Esophagus muscularis mucosa (tissue), 4 donors: ENCODE measurements at regions not wholly inside any gene's neighbourhood (a gene's known extent, or its start where the extent isn't known, plus 50 kb on each side); places are given as distances from the start of the nearest gene placed in this dataset.

Experiments used
- DNase-seq: peaks from one replicate; pipeline ENCODE4 v3.0.0-alpha.2; 2017; ENCODE audit errors: extremely low spot score
- H3K27ac ChIP-seq, 4 donors: fragments of 200-600 bp; sonication (generic); replicated peaks in 1 of 4; 1 replicate in 3 of 4; 2 replicates in 1 of 4; pipeline ENCODE4 v1.5.1; 2016 to 2019; ENCODE audit warnings: mild to moderate bottlenecking in 1 of 4
- H3K27me3 ChIP-seq, 4 donors: fragments of 200-600 bp; sonication (generic); one replicate each; pipeline versions ENCODE4 v1.5.1 to v1.6.0; 2016 to 2019
- H3K36me3 ChIP-seq, 4 donors: fragments of 200-600 bp; sonication (generic); one replicate each; pipeline ENCODE4 v1.5.1; 2016 to 2019
- H3K4me1 ChIP-seq, 4 donors: fragments of 200-600 bp; sonication (generic); one replicate each; pipeline ENCODE4 v1.5.1; 2016 to 2019
- H3K4me3 ChIP-seq, 4 donors: fragments of 200-600 bp; sonication (generic); 1 replicate in 2 of 4; 2 replicates in 2 of 4; pipeline ENCODE4 v1.5.1; 2016 to 2019; ENCODE audit warnings: mild to moderate bottlenecking in 4 of 4, moderate library complexity in 1 of 4
- H3K9me3 ChIP-seq, 4 donors: fragments of 200-600 bp; sonication (generic); 1 replicate in 3 of 4; 2 replicates in 1 of 4; pipeline ENCODE4 v1.5.1; 2016 to 2019
- EP300 ChIP-seq: sonication (generic); formaldehyde crosslinking; IDR thresholded peaks from one replicate; pipeline ENCODE4 v1.6.1; 2017; ENCODE audit warnings: antibody characterized with exemption
- POLR2A ChIP-seq: fragments of 450-650 bp; IDR thresholded peaks from one replicate; pipeline ENCODE4 v1.6.1; 2017; ENCODE audit warnings: antibody characterized with exemption, moderate library complexity, mild to moderate bottlenecking, low read depth
- POLR2AphosphoS5 ChIP-seq, 2 donors: sonication (generic); formaldehyde crosslinking; IDR thresholded peaks; one replicate each; pipeline ENCODE4 v1.6.1; 2017; ENCODE audit warnings: antibody characterized with exemption in 2 of 2
- WGBS: methylation state at CpG from one replicate; pipeline ENCODE4 v1.1.5; 2018; 5-methylcytosine and 5-hydroxymethylcytosine counted together
- intact Hi-C: fragments of 100-400 bp; cut with DNase I; formaldehyde crosslinking; loops from one replicate; pipeline ENCODE4 v1.15.1; 2023
- TF ChIP-seq, protein P1 (sequence below), 3 experiments: fragments of 200-600 bp in 2 of 3; fragments of 450-650 bp in 1 of 3; sonication (generic) in 2 of 3; IDR thresholded peaks; one replicate each; pipeline ENCODE4 v1.5.1; 2017 to 2019; ENCODE audit warnings: antibody characterized with exemption in 3 of 3, mild to moderate bottlenecking in 2 of 3, moderate library complexity in 1 of 3

DNA sequence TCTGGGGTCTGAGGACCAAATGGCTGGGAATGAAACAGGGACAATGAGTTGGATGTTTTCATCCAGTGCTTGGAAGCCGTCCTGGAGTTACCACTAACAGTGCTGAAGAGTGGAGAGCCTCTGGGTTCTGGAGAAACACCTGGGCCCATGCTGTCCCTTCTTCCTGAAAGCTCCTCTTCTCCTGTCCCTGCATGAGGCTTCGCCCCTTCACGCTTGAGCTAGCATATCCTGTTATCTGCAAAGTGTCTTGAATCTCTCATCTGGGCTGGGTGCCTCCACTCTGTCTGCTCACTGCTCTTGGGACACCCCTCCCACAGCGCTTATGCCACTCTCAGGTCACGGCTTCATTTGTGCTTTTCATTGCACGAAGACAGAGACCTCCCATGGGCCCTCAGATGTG is 154.5 kb downstream of the MYCN start:
- intact Hi-C loops, result no loop called here
- Histone ChIP-seq H3K9me3 (no peaks in the 10 kb centered on the region), H3K27ac (no peak overlapping the region), H3K4me3 (no peak overlapping the region), H3K4me1 (no peaks in the 10 kb centered on the region), H3K36me3 (no peaks in the 10 kb centered on the region), H3K27me3 (peaks cover 0 to 8% (median 0%) of the 10 kb centered on the region in 4 donors)
- no peak for TF ChIP-seq POLR2AphosphoS5 (IDR thresholded peaks at IDR 0.05)
- no peak for TF ChIP-seq POLR2A
- TF ChIP-seq, protein P1, sequence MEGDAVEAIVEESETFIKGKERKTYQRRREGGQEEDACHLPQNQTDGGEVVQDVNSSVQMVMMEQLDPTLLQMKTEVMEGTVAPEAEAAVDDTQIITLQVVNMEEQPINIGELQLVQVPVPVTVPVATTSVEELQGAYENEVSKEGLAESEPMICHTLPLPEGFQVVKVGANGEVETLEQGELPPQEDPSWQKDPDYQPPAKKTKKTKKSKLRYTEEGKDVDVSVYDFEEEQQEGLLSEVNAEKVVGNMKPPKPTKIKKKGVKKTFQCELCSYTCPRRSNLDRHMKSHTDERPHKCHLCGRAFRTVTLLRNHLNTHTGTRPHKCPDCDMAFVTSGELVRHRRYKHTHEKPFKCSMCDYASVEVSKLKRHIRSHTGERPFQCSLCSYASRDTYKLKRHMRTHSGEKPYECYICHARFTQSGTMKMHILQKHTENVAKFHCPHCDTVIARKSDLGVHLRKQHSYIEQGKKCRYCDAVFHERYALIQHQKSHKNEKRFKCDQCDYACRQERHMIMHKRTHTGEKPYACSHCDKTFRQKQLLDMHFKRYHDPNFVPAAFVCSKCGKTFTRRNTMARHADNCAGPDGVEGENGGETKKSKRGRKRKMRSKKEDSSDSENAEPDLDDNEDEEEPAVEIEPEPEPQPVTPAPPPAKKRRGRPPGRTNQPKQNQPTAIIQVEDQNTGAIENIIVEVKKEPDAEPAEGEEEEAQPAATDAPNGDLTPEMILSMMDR (IDR thresholded peaks at IDR 0.05), result no peak
- no peak for TF ChIP-seq EP300
- DNase-seq, result no peak
- 90% methylated on average over 6 of the region's 6 CpGs for WGBS

DNA sequence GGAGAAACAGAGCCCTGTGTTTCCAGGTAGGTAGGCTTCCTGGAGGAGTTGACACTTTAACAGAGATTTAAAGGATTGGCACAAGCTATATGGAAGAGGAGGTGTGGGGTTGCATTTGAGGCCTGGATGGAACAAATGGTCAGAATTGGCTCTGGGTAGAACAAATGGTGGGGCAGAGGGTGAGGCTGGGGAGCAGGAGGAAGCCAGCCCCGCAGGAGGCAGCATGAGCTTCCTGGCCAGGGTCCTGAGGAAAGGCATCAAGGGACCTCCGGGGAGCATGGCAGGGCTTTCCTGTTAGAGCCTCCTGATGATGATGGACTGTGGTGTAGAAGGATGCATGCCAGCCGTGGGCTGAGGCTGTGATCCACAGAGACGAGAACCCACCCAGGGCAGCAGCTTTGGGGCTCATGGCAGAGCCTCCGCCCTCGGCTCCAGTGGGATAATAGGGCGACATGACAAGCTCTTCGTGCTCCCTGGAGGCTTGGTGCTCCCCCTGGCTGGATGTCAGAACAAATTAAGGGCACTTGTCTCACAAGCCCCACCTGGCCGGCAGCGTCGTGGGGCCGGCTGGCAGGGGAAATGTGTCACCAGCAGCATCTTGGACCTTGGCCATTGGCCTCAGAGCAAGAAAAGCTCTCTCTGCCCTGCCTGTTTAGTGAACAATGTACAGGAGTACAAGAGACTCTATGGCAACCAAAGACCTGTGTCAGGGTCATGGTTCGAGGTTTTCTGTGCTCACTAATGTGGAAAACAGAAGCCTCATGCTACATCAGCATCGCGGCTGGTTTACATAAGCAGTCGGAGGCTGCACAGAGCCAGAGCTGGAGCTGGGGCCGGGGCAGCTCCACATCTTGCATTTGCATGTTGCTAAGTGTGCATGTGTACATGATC is 153.5 kb downstream of the MYCN start:
- no peak for DNase-seq
- Histone ChIP-seq H3K27me3 (peaks cover 0 to 8% (median 0%) of the 10 kb centered on the region in 4 donors), H3K4me1 (no peaks in the 10 kb centered on the region), H3K4me3 (no peak overlapping the region), H3K27ac (no peak overlapping the region), H3K9me3 (no peaks in the 10 kb centered on the region), H3K36me3 (no peaks in the 10 kb centered on the region)
- 43% methylated on average over 10 of the region's 17 CpGs for WGBS
- intact Hi-C loops, result no loop called here
- TF ChIP-seq, protein P1 (IDR thresholded peaks at IDR 0.05), result no peak
- TF ChIP-seq POLR2A, result no peak

DNA sequence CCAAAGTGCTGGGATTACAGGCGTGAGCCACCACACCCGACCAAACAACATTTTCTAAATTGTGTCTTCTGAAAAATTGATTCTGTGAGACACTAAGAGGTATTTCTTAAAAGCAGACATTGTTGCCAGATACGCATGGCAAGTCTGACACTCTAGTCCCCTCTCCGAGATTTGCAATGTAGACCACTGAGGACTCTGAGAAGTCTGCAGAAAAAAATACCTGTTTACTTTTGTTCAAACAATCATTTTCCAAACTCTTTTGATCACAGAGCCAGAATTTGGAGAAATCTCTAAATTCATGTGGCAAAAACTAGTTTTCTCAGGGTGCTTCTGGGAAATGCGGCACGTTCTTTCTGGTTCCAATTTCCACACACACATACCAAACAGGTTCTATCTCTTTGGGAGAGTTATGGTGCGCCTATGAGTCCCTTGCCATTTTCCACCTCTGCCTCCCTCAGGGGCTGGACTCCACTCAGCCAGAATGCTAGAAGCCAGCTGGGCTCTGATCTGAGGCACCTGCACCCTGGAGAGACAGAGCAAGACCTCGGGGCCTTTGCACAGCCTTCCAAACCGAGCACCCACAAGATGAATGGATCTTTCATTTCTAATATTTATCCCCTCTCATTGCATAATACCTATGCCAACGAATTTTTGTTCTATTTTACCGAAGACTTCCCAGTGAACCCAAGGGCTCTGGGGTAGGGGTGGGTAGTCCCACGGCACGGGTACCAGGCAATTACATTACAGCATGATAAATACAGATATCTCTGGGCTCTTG is 152.7 kb downstream of the MYCN start:
- intact Hi-C loops, result no loop called here

DNA sequence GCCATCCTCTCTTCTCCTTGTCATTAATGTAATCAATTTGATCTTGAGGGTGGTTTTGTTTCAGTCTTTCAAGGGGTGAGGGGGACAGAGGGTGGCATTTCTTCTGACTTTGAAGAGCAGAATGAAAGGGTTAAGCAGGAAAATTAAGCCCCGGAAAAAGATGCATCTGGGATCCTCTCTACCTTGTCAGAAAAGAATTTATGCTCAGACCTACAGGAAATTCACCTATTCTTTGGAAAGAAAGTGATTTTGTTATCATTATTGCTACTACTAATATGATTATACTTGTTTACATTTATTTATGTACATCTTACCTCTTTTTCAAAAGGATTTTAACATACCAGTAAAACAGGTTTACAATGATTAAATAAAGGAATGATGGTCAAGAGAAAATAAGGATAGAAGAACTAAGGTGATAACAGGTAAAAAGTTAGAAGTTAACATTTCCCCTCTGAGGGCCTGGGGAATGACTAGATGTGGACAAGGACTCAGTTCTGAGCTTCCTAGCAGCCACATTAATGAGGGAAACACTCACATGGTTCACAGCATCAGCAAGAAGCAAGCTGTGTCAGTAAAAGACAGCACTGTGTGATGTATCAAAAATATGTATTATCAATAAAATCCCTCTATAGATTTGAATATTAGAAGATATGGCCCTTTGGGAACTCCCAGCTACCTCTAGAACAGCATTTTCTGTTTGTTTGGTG is 151.4 kb downstream of the MYCN start:
- TF ChIP-seq POLR2A (no peak), POLR2AphosphoS5 (IDR thresholded peaks at IDR 0.05) (no peak), EP300 (no peak)
- TF ChIP-seq, protein P1 (IDR thresholded peaks at IDR 0.05), result no peak
- intact Hi-C loops, result no loop called here
- peaks cover 0 to 8% (median 0%) of the 10 kb centered on the region in 4 donors for H3K27me3 ChIP-seq
- H3K36me3 ChIP-seq, result no peaks in the 10 kb centered on the region
- no peaks in the 10 kb centered on the region for H3K4me1 ChIP-seq
- WGBS, result 63% methylated on average over 1 of the region's 1 CpG
- H3K4me3 ChIP-seq, result no peak overlapping the region
- H3K9me3 ChIP-seq, result no peaks in the 10 kb centered on the region
- no peak for DNase-seq
- H3K27ac ChIP-seq, result no peak overlapping the region

More for the DNA sequence above, 152.7 kb downstream of the MYCN start:
- Histone ChIP-seq H3K9me3 (no peaks in the 10 kb centered on the region), H3K27ac (no peak overlapping the region), H3K27me3 (peaks cover 0 to 8% (median 0%) of the 10 kb centered on the region in 4 donors), H3K4me3 (no peak overlapping the region), H3K4me1 (no peaks in the 10 kb centered on the region), H3K36me3 (no peaks in the 10 kb centered on the region)
- TF ChIP-seq EP300 (no peak), POLR2AphosphoS5 (IDR thresholded peaks at IDR 0.05) (no peak), POLR2A (no peak)
- TF ChIP-seq, protein P1 (IDR thresholded peaks at IDR 0.05), result no peak
- DNase-seq, result no peak
- 93% methylated on average over 13 of the region's 13 CpGs for WGBS
